ENCODE measurements at regions not wholly inside any gene's neighbourhood (a gene's known extent, or its start where the extent isn't known, plus 50 kb on each side); places are given as distances from the start of the nearest gene placed in this dataset.

GRCh38 chr3:25894101-25894500 is 104.2 kb downstream of the OXSM start:
- no peaks in the 10 kb centered on the region for H3K36me3 ChIP-seq (ENCODE audit: low read depth)
- no peak overlapping the region for H3K4me3 ChIP-seq (ENCODE audit: severe bottlenecking)
- no peaks in the 10 kb centered on the region for H3K9me3 ChIP-seq (ENCODE audit: severe bottlenecking)
- H3K27ac ChIP-seq (ENCODE audit: poor library complexity, severe bottlenecking): no peak overlapping the region
- H3K27me3 ChIP-seq (ENCODE audit: insufficient read depth, poor library complexity, severe bottlenecking): no peaks in the 10 kb centered on the region
- ATAC-seq (ENCODE audit: low read depth) (no peak), DNase-seq (ENCODE audit: low spot score) (no peak)
- no peak for TF ChIP-seq CTCF (IDR thresholded peaks at IDR 0.05; ENCODE audit: poor library complexity, severe bottlenecking)
- H3K4me1 ChIP-seq (ENCODE audit: insufficient read depth, poor library complexity, severe bottlenecking): no peaks in the 10 kb centered on the region

DNA sequence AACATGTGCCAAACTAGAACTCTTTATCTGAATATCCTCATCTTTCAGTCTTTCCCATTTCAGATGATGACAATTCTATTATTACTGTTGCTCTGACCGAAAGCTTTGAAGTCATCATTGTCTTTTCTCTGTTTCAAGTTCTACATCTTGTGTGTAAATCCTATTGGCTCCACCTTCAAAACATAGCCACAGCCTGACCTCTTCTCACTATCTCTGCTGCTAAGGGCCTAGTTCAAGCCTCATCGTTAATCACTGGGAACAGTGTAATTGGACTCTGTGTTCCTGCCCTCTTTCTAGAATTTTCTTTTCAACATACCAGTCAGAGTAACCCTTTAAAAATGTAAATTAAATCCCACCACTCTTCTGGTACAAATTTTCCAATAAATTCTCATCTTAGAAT is 105.1 kb downstream of the OXSM start:
- H3K27ac ChIP-seq (ENCODE audit: poor library complexity, severe bottlenecking): no peak overlapping the region
- H3K27me3 ChIP-seq (ENCODE audit: insufficient read depth, poor library complexity, severe bottlenecking): no peaks in the 10 kb centered on the region
- H3K9me3 ChIP-seq (ENCODE audit: severe bottlenecking): no peaks in the 10 kb centered on the region
- no peaks in the 10 kb centered on the region for H3K36me3 ChIP-seq (ENCODE audit: low read depth)
- ATAC-seq (ENCODE audit: low read depth) (no peak), DNase-seq (ENCODE audit: low spot score) (no peak)
- no peak for TF ChIP-seq CTCF (IDR thresholded peaks at IDR 0.05; ENCODE audit: poor library complexity, severe bottlenecking)
- H3K4me3 ChIP-seq (ENCODE audit: severe bottlenecking): no peak overlapping the region
- H3K4me1 ChIP-seq (ENCODE audit: insufficient read depth, poor library complexity, severe bottlenecking): no peaks in the 10 kb centered on the region

DNA sequence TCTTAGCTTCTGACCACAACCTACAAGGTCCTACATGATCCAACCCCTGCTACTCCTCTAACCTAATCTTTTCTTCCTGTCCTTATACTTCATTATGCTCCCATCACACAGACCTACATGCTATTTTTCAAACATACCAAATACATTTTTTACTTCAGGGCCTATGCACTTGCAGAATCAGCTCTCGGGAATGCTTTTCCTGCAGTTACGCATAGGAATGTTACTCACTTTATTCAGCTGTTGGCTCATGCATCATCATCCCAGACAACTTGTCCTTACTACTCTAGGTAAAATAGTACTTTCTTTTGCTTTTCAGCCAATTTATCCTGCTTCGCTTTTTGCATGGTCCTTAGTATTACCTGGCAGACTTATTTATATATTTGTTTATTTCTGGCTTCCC is 105.6 kb downstream of the OXSM start:
- ATAC-seq (ENCODE audit: low read depth): peak; percentile 79; the same call in 2 of the 3 replicates
- Histone ChIP-seq H3K4me3 (ENCODE audit: severe bottlenecking) (no peak overlapping the region), H3K27ac (ENCODE audit: poor library complexity, severe bottlenecking) (no peak overlapping the region), H3K9me3 (ENCODE audit: severe bottlenecking) (no peaks in the 10 kb centered on the region), H3K27me3 (ENCODE audit: insufficient read depth, poor library complexity, severe bottlenecking) (no peaks in the 10 kb centered on the region), H3K4me1 (ENCODE audit: insufficient read depth, poor library complexity, severe bottlenecking) (no peaks in the 10 kb centered on the region), H3K36me3 (ENCODE audit: low read depth) (no peaks in the 10 kb centered on the region)
- no peak for TF ChIP-seq CTCF (IDR thresholded peaks at IDR 0.05; ENCODE audit: poor library complexity, severe bottlenecking)
- no peak for DNase-seq (ENCODE audit: low spot score)

GRCh38 chr3:25897019-25897418 is 107.1 kb downstream of the OXSM start:
- Histone ChIP-seq H3K27ac (ENCODE audit: poor library complexity, severe bottlenecking) (no peak overlapping the region), H3K27me3 (ENCODE audit: insufficient read depth, poor library complexity, severe bottlenecking) (no peaks in the 10 kb centered on the region), H3K4me1 (ENCODE audit: insufficient read depth, poor library complexity, severe bottlenecking) (no peaks in the 10 kb centered on the region), H3K9me3 (ENCODE audit: severe bottlenecking) (no peaks in the 10 kb centered on the region), H3K36me3 (ENCODE audit: low read depth) (no peaks in the 10 kb centered on the region), H3K4me3 (ENCODE audit: severe bottlenecking) (no peak overlapping the region)
- DNase-seq (ENCODE audit: low spot score) (no peak), ATAC-seq (ENCODE audit: low read depth) (no peak; the same call in 2 of the 3 replicates)
- peak; percentile 40 for TF ChIP-seq CTCF (IDR thresholded peaks at IDR 0.05; ENCODE audit: poor library complexity, severe bottlenecking)

GRCh38 chr3:25899352-25900101 is 109.6 kb downstream of the OXSM start:
- Histone ChIP-seq H3K4me1 (ENCODE audit: insufficient read depth, poor library complexity, severe bottlenecking) (no peaks in the 10 kb centered on the region), H3K4me3 (ENCODE audit: severe bottlenecking) (no peak overlapping the region), H3K9me3 (ENCODE audit: severe bottlenecking) (no peaks in the 10 kb centered on the region), H3K36me3 (ENCODE audit: low read depth) (no peaks in the 10 kb centered on the region), H3K27ac (ENCODE audit: poor library complexity, severe bottlenecking) (no peak overlapping the region), H3K27me3 (ENCODE audit: insufficient read depth, poor library complexity, severe bottlenecking) (no peaks in the 10 kb centered on the region)
- DNase-seq (ENCODE audit: low spot score) (no peak), ATAC-seq (ENCODE audit: low read depth) (no peak)
- no peak for TF ChIP-seq CTCF (IDR thresholded peaks at IDR 0.05; ENCODE audit: poor library complexity, severe bottlenecking)
